GM12878 (cell line): ENCODE measurements at regions not wholly inside any gene's neighbourhood (a gene's known extent, or its start where the extent isn't known, plus 50 kb on each side); places are given as distances from the start of the nearest gene placed in this dataset.

Experiments used
- ATAC-seq: fragments of 200-7000 bp; cut with Tn5 transposase; 3 replicates; pipeline ENCODE4 v1.9.1; 2020; ENCODE audit warnings: mild to moderate bottlenecking, moderate library complexity
- BruUV-seq: library from RNA; stranded (reverse); fragments of 400-500 nt; replicated peaks from 2 replicates; lab custom pipeline; 2021; lab: Mats Ljungman, UMichigan
- CTCF ChIA-PET: fragments of 300-600 bp; sonication (Branson Sonifier 250); formaldehyde crosslinking; extraction: SDS; loops from one replicate; lab custom pipeline; 2021; ENCODE audit warnings: inconsistent platforms; lab: Yijun Ruan, JAX
- POLR2A ChIA-PET: fragments of 350-600 bp; formaldehyde crosslinking; extraction: SDS; loops from one replicate; lab custom pipeline; 2021; ENCODE audit warnings: inconsistent platforms; lab: Charles Lee
- RAD21 ChIA-PET: fragments of 300-600 bp; sonication (Branson Sonifier 250); formaldehyde crosslinking; loops from one replicate; lab custom pipeline; 2023; ENCODE audit warnings: antibody characterized with exemption; ENCODE audit not compliant: unreplicated experiment; lab: Charles Lee
- SMC1A ChIA-PET: fragments of 300-600 bp; sonication (Branson Sonifier 250); formaldehyde crosslinking; loops from one replicate; lab custom pipeline; 2023; ENCODE audit not compliant: unreplicated experiment, uncharacterized antibody; lab: Charles Lee
- DNase-seq: peaks from one replicate; pipeline ENCODE4 v3.0.0-alpha.2; 2011; ENCODE audit warnings: low read depth, low spot score
- FAIRE-seq: peaks from 3 replicates; lab custom pipeline; 2011; peaks lifted over from hg19 to GRCh38; lab: Jason Lieb, UNC
- H2AFZ ChIP-seq: 2 replicates; pipeline ENCODE4 v1.6.0; 2011; ENCODE audit warnings: low read depth, low read length, control low read depth; ENCODE audit not compliant: control insufficient read depth
- H3K27ac ChIP-seq: 2 replicates; pipeline ENCODE4 v1.5.1; 2011; ENCODE audit warnings: control low read depth; ENCODE audit not compliant: control insufficient read depth, insufficient read depth
- H3K27me3 ChIP-seq, 2 experiments: replicated peaks in 1 of 2; 2 replicates each; pipeline versions ENCODE4 v1.6.0 to v1.6.1; 2011; ENCODE audit warnings: low read length in 1 of 2; ENCODE audit not compliant: control insufficient read depth in 2 of 2, insufficient read depth in 2 of 2
- H3K36me3 ChIP-seq, 2 experiments: 2 replicates each; pipeline ENCODE4 v1.5.1; 2011; ENCODE audit warnings: low read length in 1 of 2; ENCODE audit not compliant: control insufficient read depth in 2 of 2, insufficient read depth in 2 of 2
- H3K4me1 ChIP-seq: 2 replicates; pipeline ENCODE4 v1.6.1; 2011; ENCODE audit warnings: mild to moderate bottlenecking, low read length, moderate library complexity, mixed read lengths; ENCODE audit not compliant: control insufficient read depth, insufficient read depth
- H3K4me2 ChIP-seq: 2 replicates; pipeline ENCODE4 v1.6.0; 2011; ENCODE audit warnings: control low read depth; ENCODE audit not compliant: control insufficient read depth, insufficient read depth
- H3K4me3 ChIP-seq: fragments of 200-600 bp; sonication (generic); 2 replicates; pipeline ENCODE4 v1.5.1; 2016
- H3K79me2 ChIP-seq: 2 replicates; pipeline ENCODE4 v1.6.0; 2011; ENCODE audit warnings: low read length; ENCODE audit not compliant: control insufficient read depth, insufficient read depth
- H3K9ac ChIP-seq: 2 replicates; pipeline ENCODE4 v1.8.0; 2011; ENCODE audit warnings: low read length, control low read depth, mixed read lengths; ENCODE audit not compliant: control insufficient read depth, insufficient read depth
- H3K9me3 ChIP-seq: replicated peaks from 3 replicates; pipeline ENCODE4 v1.5.1; 2011; ENCODE audit warnings: mild to moderate bottlenecking, low read length; ENCODE audit not compliant: control insufficient read depth, insufficient read depth
- H4K20me1 ChIP-seq: 2 replicates; pipeline ENCODE4 v1.6.0; 2011; ENCODE audit not compliant: control insufficient read depth, insufficient read depth
- DPF2 ChIP-seq: fragments of 450-650 bp; IDR thresholded peaks from 2 replicates; pipeline ENCODE4 v1.6.1; 2017; ENCODE audit warnings: mild to moderate bottlenecking
- EP300 ChIP-seq, 2 experiments: fragments of 150-350 bp in 1 of 2; IDR thresholded peaks; 2 replicates each; pipeline ENCODE4 v1.6.1; 2011 to 2012; ENCODE audit warnings: low read depth in 2 of 2, low read length in 2 of 2, borderline replicate concordance in 1 of 2, improper control_type of control experiment in 1 of 2, inconsistent platforms in 1 of 2; ENCODE audit not compliant: control insufficient read depth in 1 of 2
- IKZF1 ChIP-seq: fragments of 450-650 bp; conservative IDR thresholded peaks from 2 replicates; pipeline ENCODE4 v1.6.1; 2017; ENCODE audit warnings: antibody characterized with exemption, mild to moderate bottlenecking
- NR2F1 ChIP-seq: fragments of 450-650 bp; conservative IDR thresholded peaks from 2 replicates; pipeline ENCODE4 v1.6.1; 2017; ENCODE audit warnings: mild to moderate bottlenecking
- ZSCAN29 ChIP-seq: fragments of 450-650 bp; IDR thresholded peaks from 2 replicates; pipeline ENCODE4 v1.6.1; 2017; ENCODE audit warnings: mild to moderate bottlenecking, moderate library complexity
- WGBS: methylation state at CpG from one replicate; pipeline ENCODE4 v1.1.6; 2016; ENCODE audit warnings: low lambda C conversion rate; ENCODE audit not compliant: insufficient replicate concordance, insufficient coverage; ENCODE audit errors: missing lambda C conversion rate; 5-methylcytosine and 5-hydroxymethylcytosine counted together
- in situ Hi-C: fragments of 300-500 bp; cut with MboI; formaldehyde crosslinking; loops from 9 replicates; pipeline ENCODE4 v1.14.3; 2018; ENCODE audit warnings: mixed read lengths
- intact Hi-C: fragments of 100-400 bp; cut with micrococcal nuclease; formaldehyde crosslinking; loops from one replicate; pipeline ENCODE4 v1.14.2; 2022; ENCODE audit not compliant: unreplicated experiment
- TF ChIP-seq, protein P1 (sequence below): IDR thresholded peaks from 2 replicates; pipeline ENCODE4 v1.6.1; 2012; ENCODE audit warnings: improper control_type of control experiment, low read depth, low read length; ENCODE audit not compliant: insufficient replicate concordance
- TF ChIP-seq, protein P2 (sequence below): fragments of 450-650 bp; conservative IDR thresholded peaks from 2 replicates; pipeline ENCODE4 v1.6.1; 2017; ENCODE audit warnings: mild to moderate bottlenecking, moderate library complexity
- TF ChIP-seq, protein P3 (sequence below): IDR thresholded peaks from 2 replicates; pipeline ENCODE4 v1.6.1; 2012; ENCODE audit warnings: low read depth, low read length, improper control_type of control experiment

DNA sequence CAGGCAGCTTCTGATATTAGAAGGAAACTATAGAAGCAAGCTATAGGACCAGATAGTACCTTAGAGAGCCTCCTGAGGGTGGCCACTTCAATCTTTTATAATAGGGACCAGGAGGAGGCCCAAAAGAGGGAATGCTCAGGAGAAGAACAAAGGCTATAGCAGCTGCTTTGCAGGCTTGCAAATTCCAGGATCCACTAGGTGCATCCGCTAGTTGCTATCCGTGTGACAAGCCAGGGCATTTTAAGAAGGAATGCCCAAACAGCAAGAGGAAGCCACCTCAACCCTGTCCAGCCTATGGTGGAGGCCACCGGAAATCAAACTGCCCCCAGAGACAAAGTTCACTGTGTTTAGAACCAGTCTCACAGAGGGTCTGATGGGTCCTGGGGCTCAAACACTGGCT, 192.6 kb upstream of the KIF2B start:
- H3K4me1 ChIP-seq = no peaks in the 10 kb centered on the region
- ChIA-PET CTCF (no interaction called here), RAD21 (no interaction called here), SMC1A (no interaction called here), POLR2A (no interaction called here)
- FAIRE-seq (no peak), DNase-seq (no peak), ATAC-seq (no peak)
- H3K27me3 ChIP-seq = no peaks in the 10 kb centered on the region
- intact Hi-C loops (no loop called here), in situ Hi-C loops (no loop called here)
- no peak overlapping the region for H3K9ac ChIP-seq
- no peak overlapping the region for H3K27ac ChIP-seq
- WGBS = 66% methylated on average over 3 of the region's 3 CpGs
- BruUV-seq = no TSS peak
- H2AFZ ChIP-seq = no peak overlapping the region
- no peaks in the 10 kb centered on the region for H3K36me3 ChIP-seq
- H4K20me1 ChIP-seq = no peaks in the 10 kb centered on the region
- H3K79me2 ChIP-seq = no peaks in the 10 kb centered on the region
- TF ChIP-seq, protein P1, sequence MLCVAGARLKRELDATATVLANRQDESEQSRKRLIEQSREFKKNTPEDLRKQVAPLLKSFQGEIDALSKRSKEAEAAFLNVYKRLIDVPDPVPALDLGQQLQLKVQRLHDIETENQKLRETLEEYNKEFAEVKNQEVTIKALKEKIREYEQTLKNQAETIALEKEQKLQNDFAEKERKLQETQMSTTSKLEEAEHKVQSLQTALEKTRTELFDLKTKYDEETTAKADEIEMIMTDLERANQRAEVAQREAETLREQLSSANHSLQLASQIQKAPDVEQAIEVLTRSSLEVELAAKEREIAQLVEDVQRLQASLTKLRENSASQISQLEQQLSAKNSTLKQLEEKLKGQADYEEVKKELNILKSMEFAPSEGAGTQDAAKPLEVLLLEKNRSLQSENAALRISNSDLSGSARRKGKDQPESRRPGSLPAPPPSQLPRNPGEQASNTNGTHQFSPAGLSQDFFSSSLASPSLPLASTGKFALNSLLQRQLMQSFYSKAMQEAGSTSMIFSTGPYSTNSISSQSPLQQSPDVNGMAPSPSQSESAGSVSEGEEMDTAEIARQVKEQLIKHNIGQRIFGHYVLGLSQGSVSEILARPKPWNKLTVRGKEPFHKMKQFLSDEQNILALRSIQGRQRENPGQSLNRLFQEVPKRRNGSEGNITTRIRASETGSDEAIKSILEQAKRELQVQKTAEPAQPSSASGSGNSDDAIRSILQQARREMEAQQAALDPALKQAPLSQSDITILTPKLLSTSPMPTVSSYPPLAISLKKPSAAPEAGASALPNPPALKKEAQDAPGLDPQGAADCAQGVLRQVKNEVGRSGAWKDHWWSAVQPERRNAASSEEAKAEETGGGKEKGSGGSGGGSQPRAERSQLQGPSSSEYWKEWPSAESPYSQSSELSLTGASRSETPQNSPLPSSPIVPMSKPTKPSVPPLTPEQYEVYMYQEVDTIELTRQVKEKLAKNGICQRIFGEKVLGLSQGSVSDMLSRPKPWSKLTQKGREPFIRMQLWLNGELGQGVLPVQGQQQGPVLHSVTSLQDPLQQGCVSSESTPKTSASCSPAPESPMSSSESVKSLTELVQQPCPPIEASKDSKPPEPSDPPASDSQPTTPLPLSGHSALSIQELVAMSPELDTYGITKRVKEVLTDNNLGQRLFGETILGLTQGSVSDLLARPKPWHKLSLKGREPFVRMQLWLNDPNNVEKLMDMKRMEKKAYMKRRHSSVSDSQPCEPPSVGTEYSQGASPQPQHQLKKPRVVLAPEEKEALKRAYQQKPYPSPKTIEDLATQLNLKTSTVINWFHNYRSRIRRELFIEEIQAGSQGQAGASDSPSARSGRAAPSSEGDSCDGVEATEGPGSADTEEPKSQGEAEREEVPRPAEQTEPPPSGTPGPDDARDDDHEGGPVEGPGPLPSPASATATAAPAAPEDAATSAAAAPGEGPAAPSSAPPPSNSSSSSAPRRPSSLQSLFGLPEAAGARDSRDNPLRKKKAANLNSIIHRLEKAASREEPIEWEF = no peak
- TF ChIP-seq ZSCAN29 = no peak
- TF ChIP-seq IKZF1 = no peak
- no peak for TF ChIP-seq DPF2
- TF ChIP-seq NR2F1 = no peak
- TF ChIP-seq EP300 (IDR thresholded peaks at IDR 0.05; ENCODE audit: borderline replicate concordance in 1 of 2, control insufficient read depth in 1 of 2, low read depth in 2 of 2, low read length in 2 of 2) = no peak
- TF ChIP-seq, protein P2, sequence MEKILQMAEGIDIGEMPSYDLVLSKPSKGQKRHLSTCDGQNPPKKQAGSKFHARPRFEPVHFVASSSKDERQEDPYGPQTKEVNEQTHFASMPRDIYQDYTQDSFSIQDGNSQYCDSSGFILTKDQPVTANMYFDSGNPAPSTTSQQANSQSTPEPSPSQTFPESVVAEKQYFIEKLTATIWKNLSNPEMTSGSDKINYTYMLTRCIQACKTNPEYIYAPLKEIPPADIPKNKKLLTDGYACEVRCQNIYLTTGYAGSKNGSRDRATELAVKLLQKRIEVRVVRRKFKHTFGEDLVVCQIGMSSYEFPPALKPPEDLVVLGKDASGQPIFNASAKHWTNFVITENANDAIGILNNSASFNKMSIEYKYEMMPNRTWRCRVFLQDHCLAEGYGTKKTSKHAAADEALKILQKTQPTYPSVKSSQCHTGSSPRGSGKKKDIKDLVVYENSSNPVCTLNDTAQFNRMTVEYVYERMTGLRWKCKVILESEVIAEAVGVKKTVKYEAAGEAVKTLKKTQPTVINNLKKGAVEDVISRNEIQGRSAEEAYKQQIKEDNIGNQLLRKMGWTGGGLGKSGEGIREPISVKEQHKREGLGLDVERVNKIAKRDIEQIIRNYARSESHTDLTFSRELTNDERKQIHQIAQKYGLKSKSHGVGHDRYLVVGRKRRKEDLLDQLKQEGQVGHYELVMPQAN = no peak
- TF ChIP-seq, protein P3, sequence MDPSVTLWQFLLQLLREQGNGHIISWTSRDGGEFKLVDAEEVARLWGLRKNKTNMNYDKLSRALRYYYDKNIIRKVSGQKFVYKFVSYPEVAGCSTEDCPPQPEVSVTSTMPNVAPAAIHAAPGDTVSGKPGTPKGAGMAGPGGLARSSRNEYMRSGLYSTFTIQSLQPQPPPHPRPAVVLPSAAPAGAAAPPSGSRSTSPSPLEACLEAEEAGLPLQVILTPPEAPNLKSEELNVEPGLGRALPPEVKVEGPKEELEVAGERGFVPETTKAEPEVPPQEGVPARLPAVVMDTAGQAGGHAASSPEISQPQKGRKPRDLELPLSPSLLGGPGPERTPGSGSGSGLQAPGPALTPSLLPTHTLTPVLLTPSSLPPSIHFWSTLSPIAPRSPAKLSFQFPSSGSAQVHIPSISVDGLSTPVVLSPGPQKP = no peak
- no peak overlapping the region for H3K4me3 ChIP-seq
- H3K9me3 ChIP-seq = no peaks in the 10 kb centered on the region
- no peak overlapping the region for H3K4me2 ChIP-seq
